ENCODE measurements at regions not wholly inside any gene's neighbourhood (a gene's known extent, or its start where the extent isn't known, plus 50 kb on each side); places are given as distances from the start of the nearest gene placed in this dataset.

GRCh38 chr10:33126742-33127141 lies 168.7 kb upstream of the ITGB1 start:
- Mint-ChIP-seq H3K4me1 (ENCODE audit: low read depth) (peaks cover 77% of the 10 kb centered on the region), H3K36me3 (ENCODE audit: low read depth) (no peaks in the 10 kb centered on the region), H3K27me3 (no peaks in the 10 kb centered on the region), H3K9me3 (no peaks in the 10 kb centered on the region), H3K27ac (peak overlapping the region; percentile 87), H3K4me3 (no peak overlapping the region)

- H3K9me3 Mint-ChIP-seq: no peaks in the 10 kb centered on the region
- no peaks in the 10 kb centered on the region for H3K36me3 Mint-ChIP-seq (ENCODE audit: low read depth)
- H3K4me3 Mint-ChIP-seq: peak overlapping the region; percentile 12
- peak overlapping the region; percentile 87 for H3K27ac Mint-ChIP-seq
- peaks cover 79% of the 10 kb centered on the region for H3K4me1 Mint-ChIP-seq (ENCODE audit: low read depth)
- H3K27me3 Mint-ChIP-seq: no peaks in the 10 kb centered on the region
These were observed 167.8 kb upstream of the ITGB1 start for GRCh38 chr10:33125522-33126517.

- no peaks in the 10 kb centered on the region for H3K27me3 Mint-ChIP-seq
- no peaks in the 10 kb centered on the region for H3K36me3 Mint-ChIP-seq (ENCODE audit: low read depth)
- H3K4me1 Mint-ChIP-seq (ENCODE audit: low read depth): peaks cover 84% of the 10 kb centered on the region
- H3K4me3 Mint-ChIP-seq: no peak overlapping the region
- H3K9me3 Mint-ChIP-seq: no peaks in the 10 kb centered on the region
- H3K27ac Mint-ChIP-seq: peak overlapping the region; percentile 87
These were observed 167.1 kb upstream of the ITGB1 start for GRCh38 chr10:33125111-33125510.

DNA sequence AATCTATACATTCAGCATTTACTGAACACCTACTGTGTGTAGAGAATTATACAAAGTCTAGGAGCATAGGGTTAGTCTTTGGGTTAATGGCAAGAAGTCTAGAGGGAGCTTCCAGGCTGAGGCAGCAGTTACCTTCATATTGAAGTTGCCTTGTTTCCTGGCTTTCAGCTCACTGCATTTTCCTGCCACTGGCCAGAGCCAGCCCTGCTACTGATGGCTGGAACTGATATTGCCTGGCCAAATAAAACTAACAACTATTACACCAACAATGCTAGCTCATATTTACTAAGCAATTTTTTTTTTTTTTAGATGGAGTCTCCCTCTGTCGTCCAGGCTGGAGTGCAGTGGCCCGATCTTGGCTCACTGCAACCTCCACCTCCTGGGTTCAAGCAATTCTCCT lies 165.7 kb upstream of the ITGB1 start:
- no peak overlapping the region for H3K27ac Mint-ChIP-seq
- H3K36me3 Mint-ChIP-seq (ENCODE audit: low read depth): no peaks in the 10 kb centered on the region
- H3K27me3 Mint-ChIP-seq: no peaks in the 10 kb centered on the region
- no peak overlapping the region for H3K4me3 Mint-ChIP-seq
- peaks cover 84% of the 10 kb centered on the region for H3K4me1 Mint-ChIP-seq (ENCODE audit: low read depth)
- H3K9me3 Mint-ChIP-seq: no peaks in the 10 kb centered on the region

GRCh38 chr10:33122014-33122809 lies 164.2 kb upstream of the ITGB1 start:
- peak overlapping the region; percentile 83 for H3K27ac Mint-ChIP-seq

GRCh38 chr10:33120700-33121099 lies 162.7 kb upstream of the ITGB1 start:
- H3K27me3 Mint-ChIP-seq: no peaks in the 10 kb centered on the region
- H3K27ac Mint-ChIP-seq: peak overlapping the region; percentile 83
- H3K9me3 Mint-ChIP-seq: no peaks in the 10 kb centered on the region
- no peaks in the 10 kb centered on the region for H3K36me3 Mint-ChIP-seq (ENCODE audit: low read depth)
- peaks cover 88% of the 10 kb centered on the region for H3K4me1 Mint-ChIP-seq (ENCODE audit: low read depth)
- no peak overlapping the region for H3K4me3 Mint-ChIP-seq

More at GRCh38 chr10:33122014-33122809, 164.2 kb upstream of the ITGB1 start:
- Mint-ChIP-seq H3K4me3 (no peak overlapping the region), H3K9me3 (no peaks in the 10 kb centered on the region), H3K36me3 (ENCODE audit: low read depth) (no peaks in the 10 kb centered on the region), H3K4me1 (ENCODE audit: low read depth) (peaks cover 88% of the 10 kb centered on the region), H3K27me3 (no peaks in the 10 kb centered on the region)

DNA sequence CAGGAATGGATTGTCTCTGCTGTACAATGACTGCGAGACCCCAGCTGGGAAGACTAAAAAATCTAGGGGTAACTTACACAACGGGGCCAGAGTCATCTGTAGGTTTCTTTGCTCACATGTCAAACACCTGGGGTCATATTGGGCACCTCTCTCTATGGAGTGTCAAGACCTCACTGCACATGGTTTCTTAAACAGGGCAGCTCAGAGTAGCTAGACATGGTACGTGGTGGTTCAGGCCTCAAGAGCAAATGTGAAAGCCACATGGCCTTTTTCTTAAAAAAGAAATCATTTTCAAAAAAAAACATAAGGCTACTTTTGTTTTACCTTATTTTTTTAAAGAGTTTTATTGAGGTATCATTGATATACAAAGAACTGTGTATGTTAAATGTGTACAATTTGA lies 162.2 kb upstream of the ITGB1 start:
- Mint-ChIP-seq H3K4me1 (ENCODE audit: low read depth) (peaks cover 88% of the 10 kb centered on the region), H3K9me3 (no peaks in the 10 kb centered on the region), H3K4me3 (no peak overlapping the region), H3K27me3 (no peaks in the 10 kb centered on the region), H3K27ac (peak overlapping the region; percentile 83), H3K36me3 (ENCODE audit: low read depth) (no peaks in the 10 kb centered on the region)

DNA sequence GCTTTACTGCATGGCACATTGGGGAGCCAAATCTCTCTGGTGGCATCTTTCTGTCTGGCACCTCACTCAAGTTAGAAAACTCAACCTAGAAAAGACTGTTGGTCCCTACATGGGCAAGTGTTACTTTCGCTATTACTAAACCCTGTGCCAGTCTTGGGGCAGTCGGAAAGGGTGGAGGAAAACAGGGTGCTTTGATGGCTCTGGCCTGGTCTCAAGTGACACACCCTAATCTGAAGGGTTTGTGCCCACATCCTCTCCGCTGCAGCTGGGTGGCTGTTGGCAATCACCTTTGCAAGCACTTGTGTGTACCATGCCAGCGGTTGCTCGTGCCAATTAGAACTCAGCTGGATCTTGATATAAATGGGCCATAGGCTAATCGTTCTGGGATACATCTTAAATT lies 159.8 kb upstream of the ITGB1 start:
- H3K9me3 Mint-ChIP-seq: no peaks in the 10 kb centered on the region
- H3K27ac Mint-ChIP-seq: peak overlapping the region; percentile 61
- H3K4me1 Mint-ChIP-seq (ENCODE audit: low read depth): peaks cover 98% of the 10 kb centered on the region
- H3K4me3 Mint-ChIP-seq: no peak overlapping the region
- no peaks in the 10 kb centered on the region for H3K27me3 Mint-ChIP-seq
- H3K36me3 Mint-ChIP-seq (ENCODE audit: low read depth): no peaks in the 10 kb centered on the region

DNA sequence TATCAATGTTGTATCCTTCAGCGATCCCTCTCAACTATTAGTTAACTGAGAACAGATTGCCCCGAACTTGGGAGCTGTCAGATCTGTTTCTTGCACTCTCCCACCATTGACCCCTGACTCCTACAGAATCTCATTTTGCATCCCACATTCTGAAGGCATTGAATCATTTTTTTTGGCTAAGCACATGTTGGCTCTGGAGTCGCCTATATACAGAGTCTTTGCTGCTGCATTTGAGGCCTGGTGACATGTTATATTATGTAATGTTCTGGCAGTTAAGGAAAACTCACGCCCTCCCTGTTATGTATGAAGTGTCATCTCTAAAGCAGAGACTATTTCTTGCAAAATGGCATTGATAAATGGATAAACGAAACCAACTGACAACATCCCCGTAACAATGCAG lies 159.2 kb upstream of the ITGB1 start:
- Mint-ChIP-seq H3K27ac (peak overlapping the region; percentile 80), H3K27me3 (no peaks in the 10 kb centered on the region), H3K4me1 (ENCODE audit: low read depth) (peaks cover 98% of the 10 kb centered on the region), H3K4me3 (no peak overlapping the region), H3K36me3 (ENCODE audit: low read depth) (no peaks in the 10 kb centered on the region), H3K9me3 (no peaks in the 10 kb centered on the region)

DNA sequence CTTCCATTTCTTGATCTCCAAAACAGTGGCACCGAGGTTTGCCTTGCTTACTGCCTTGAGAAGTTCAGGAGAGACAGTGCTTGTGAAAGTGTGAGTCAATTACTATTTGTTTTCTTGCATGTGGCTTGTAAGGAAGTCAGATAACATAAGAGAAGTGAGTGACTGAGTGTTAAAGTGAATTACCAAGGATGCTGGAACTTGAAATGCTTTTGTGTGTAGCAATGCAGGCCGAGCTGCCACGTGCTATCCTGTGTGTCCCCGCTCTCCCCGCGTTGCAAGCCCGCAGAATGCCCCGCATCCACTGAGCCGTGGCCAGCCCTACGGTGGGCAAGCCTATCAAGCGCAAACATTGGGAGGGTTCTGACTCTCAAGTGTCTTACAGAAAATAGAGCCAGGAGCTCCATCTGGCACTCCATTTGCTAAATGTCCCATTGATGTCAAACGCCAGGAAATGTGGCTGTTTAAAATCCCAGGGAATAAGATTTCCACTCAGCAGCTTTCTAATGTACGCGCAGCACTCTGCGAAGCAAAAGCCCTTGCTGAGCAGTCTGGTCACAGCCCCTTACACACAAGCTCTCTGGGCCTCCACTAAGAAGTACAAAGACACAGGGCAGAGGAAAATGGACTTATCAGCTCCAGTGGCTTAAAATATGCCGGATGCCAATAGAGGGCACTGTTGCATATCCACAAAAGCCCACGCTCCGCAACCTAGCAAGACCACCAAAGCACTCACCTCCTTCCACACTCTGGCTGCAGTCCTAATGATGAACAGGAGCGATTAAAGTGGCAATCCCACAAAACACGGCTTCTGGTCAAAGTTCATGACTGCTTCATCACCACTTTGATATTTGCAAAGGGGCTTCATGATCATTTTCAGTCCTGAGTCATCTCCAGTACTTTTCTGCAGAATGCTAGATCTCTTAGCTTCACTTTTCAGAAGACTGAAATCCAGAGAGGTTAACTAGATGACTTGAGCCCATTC lies 158.0 kb upstream of the ITGB1 start:
- Mint-ChIP-seq H3K36me3 (ENCODE audit: low read depth) (no peaks in the 10 kb centered on the region), H3K9me3 (no peaks in the 10 kb centered on the region), H3K27ac (peak overlapping the region; percentile 80), H3K27me3 (no peaks in the 10 kb centered on the region), H3K4me1 (ENCODE audit: low read depth) (peaks cover 96% of the 10 kb centered on the region), H3K4me3 (peak overlapping the region; percentile 20)

GRCh38 chr10:33114451-33114952 lies 156.5 kb upstream of the ITGB1 start:
- Mint-ChIP-seq H3K9me3 (no peaks in the 10 kb centered on the region), H3K4me3 (peak overlapping the region; percentile 26), H3K36me3 (ENCODE audit: low read depth) (no peaks in the 10 kb centered on the region), H3K27ac (peak overlapping the region; percentile 73), H3K27me3 (peaks cover under 1% of the 10 kb centered on the region), H3K4me1 (ENCODE audit: low read depth) (peaks cover 96% of the 10 kb centered on the region)

- Mint-ChIP-seq H3K4me3 (peak overlapping the region; percentile 7), H3K27ac (no peak overlapping the region), H3K9me3 (no peaks in the 10 kb centered on the region), H3K4me1 (ENCODE audit: low read depth) (peaks cover 97% of the 10 kb centered on the region), H3K27me3 (peaks cover 4% of the 10 kb centered on the region), H3K36me3 (ENCODE audit: low read depth) (no peaks in the 10 kb centered on the region)
These were observed 155.4 kb upstream of the ITGB1 start for GRCh38 chr10:33113466-33113865.

DNA sequence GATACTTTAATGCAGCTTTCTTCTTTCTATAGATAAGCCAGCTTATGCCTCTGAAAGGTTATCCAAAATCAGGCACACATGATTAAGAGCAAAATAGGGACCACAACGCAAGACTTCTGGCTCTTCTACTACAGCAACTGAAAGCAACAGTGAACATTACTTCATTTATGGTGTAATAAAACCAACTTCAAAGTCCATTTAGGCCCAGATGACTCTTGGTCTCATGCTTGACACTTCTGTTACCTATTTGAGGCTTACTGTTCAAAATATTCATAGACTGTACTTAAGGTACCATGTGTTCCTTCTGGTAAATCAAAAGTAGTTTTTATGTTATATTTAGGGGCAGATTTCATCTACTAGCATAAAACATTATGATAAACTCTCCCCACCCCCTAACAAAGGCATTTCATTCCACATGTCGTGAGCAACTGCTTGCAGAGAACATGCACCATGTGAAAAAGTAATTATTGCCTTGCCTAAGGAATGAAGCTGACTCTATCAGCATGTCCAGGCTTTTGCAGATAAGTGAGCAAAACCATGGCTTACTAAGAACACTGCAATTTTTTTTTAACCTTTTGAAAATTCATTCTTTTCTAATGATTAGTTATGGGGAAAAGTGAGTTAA lies 154.9 kb upstream of the ITGB1 start:
- Mint-ChIP-seq H3K36me3 (ENCODE audit: low read depth) (no peaks in the 10 kb centered on the region), H3K27me3 (peaks cover 4% of the 10 kb centered on the region), H3K4me3 (no peak overlapping the region), H3K9me3 (no peaks in the 10 kb centered on the region), H3K4me1 (ENCODE audit: low read depth) (peaks cover 93% of the 10 kb centered on the region), H3K27ac (no peak overlapping the region)

All from stimulated activated naive CD8-positive, alpha-beta T cell treated with anti-CD3 and anti-CD28 coated beads, Interleukin-15, Interleukin-2, amounts not matched to agents 100 ng/mL and 50 ng/mL, for 24 hours (primary cell).